ENCODE measurements at regions not wholly inside any gene's neighbourhood (a gene's known extent, or its start where the extent isn't known, plus 50 kb on each side); places are given as distances from the start of the nearest gene placed in this dataset.

- Histone ChIP-seq H3K36me3 (ENCODE audit: control insufficient read depth in 1 of 2, insufficient read depth in 2 of 2, low read length in 2 of 2) (no peaks in the 10 kb centered on the region), H3K9ac (ENCODE audit: low read length) (no peak overlapping the region), H3K9me2 (ENCODE audit: insufficient read depth) (no peaks in the 10 kb centered on the region), H3K27me3 (ENCODE audit: insufficient read depth, low read length) (peaks cover 52% of the 10 kb centered on the region), H3K79me2 (ENCODE audit: insufficient read depth, low read length) (no peaks in the 10 kb centered on the region), H3K4me1 (ENCODE audit: control insufficient read depth in 1 of 2, insufficient read depth in 2 of 2, low read length in 2 of 2) (no peaks in the 10 kb centered on the region), H4K20me1 (ENCODE audit: insufficient read depth) (no peaks in the 10 kb centered on the region), H3K4me3 (replicated peaks in 1 of 2; ENCODE audit: low read depth in 1 of 2, low read length in 2 of 2) (no peak overlapping the region), H3K9me3 (ENCODE audit: control insufficient read depth in 1 of 2, insufficient read depth in 1 of 2, low read depth in 1 of 2, low read length in 2 of 2) (no peaks in the 10 kb centered on the region), H3K27ac (ENCODE audit: low read depth, low read length) (no peak overlapping the region), H3K4me2 (ENCODE audit: low read length) (no peak overlapping the region), H2AFZ (ENCODE audit: low read depth, low read length, poor library complexity, severe bottlenecking) (no peak overlapping the region)
- DNase-seq (ENCODE audit: low read depth, low spot score) (no peak), ATAC-seq (no peak)
- no TSS peak for BruUV-seq (replicated peaks)
- RAD21 ChIA-PET (ENCODE audit: low non-redundant PET in 1 of 2, low total read pairs in 2 of 2, uncharacterized antibody in 2 of 2, unreplicated experiment in 2 of 2) = no interaction called here
- intact Hi-C loops (cut with micrococcal nuclease) = no loop called here
- CTCF ChIA-PET = no interaction called here
- no peak for TF ChIP-seq SIN3A (IDR thresholded peaks at IDR 0.05; ENCODE audit: low read depth)
- TF ChIP-seq RAD21 (IDR thresholded peaks at IDR 0.05; ENCODE audit: low read depth) = no peak
- TF ChIP-seq POLR2AphosphoS5 (IDR thresholded peaks at IDR 0.05; ENCODE audit: low read depth, low read length) = no peak
- TF ChIP-seq MAX (IDR thresholded peaks at IDR 0.05) = no peak
- no peak for TF ChIP-seq CTCF (IDR thresholded peaks at IDR 0.05 in 2 of 3, conservative IDR thresholded peaks at IDR 0.05 in 1 of 3; ENCODE audit: borderline replicate concordance in 1 of 3, insufficient read depth in 1 of 3, low read depth in 2 of 3, low read length in 2 of 3)
- no peak for TF ChIP-seq SRF (IDR thresholded peaks at IDR 0.05; ENCODE audit: low read depth)
- no peak for TF ChIP-seq ZBTB33 (IDR thresholded peaks at IDR 0.05; ENCODE audit: extremely low read depth, insufficient replicate concordance, low read length)
- POLR2A ChIA-PET = no interaction called here
Measured at GRCh38 chr12:112595410-112595809, 176.7 kb downstream of the PTPN11 start.
